ENCODE measurements at regions not wholly inside any gene's neighbourhood (a gene's known extent, or its start where the extent isn't known, plus 50 kb on each side); places are given as distances from the start of the nearest gene placed in this dataset.

- TF ChIP-seq CTCF (IDR thresholded peaks at IDR 0.05; ENCODE audit: low read depth, low read length, missing input control) (no peak), REST (IDR thresholded peaks at IDR 0.05) (no peak), TAF1 (conservative IDR thresholded peaks at IDR 0.05) (no peak), MAX (IDR thresholded peaks at IDR 0.05) (no peak), RAD21 (IDR thresholded peaks at IDR 0.05) (no peak), FOXA1 (IDR thresholded peaks at IDR 0.05) (no peak), RXRA (IDR thresholded peaks at IDR 0.05) (no peak), ZBTB33 (IDR thresholded peaks at IDR 0.05) (no peak), SP1 (IDR thresholded peaks at IDR 0.05) (no peak)
- TF ChIP-seq, protein P1, sequence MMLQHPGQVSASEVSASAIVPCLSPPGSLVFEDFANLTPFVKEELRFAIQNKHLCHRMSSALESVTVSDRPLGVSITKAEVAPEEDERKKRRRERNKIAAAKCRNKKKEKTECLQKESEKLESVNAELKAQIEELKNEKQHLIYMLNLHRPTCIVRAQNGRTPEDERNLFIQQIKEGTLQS (IDR thresholded peaks at IDR 0.05) = no peak
These were observed 220.8 kb downstream of the BCAS1 start for GRCh38 chr20:53849471-53850059.

All from liver (tissue), 3 donors.